GM12874 (cell line): ENCODE measurements at regions not wholly inside any gene's neighbourhood (a gene's known extent, or its start where the extent isn't known, plus 50 kb on each side); places are given as distances from the start of the nearest gene placed in this dataset.

ENCODE experiments used
- TF ChIP-seq, protein P1 (sequence below): IDR thresholded peaks from 2 replicates; pipeline ENCODE4 v1.5.1; 2011; ENCODE audit warnings: low read depth, mild to moderate bottlenecking, control low read depth, low read length, moderate library complexity; ENCODE audit not compliant: insufficient read depth

DNA sequence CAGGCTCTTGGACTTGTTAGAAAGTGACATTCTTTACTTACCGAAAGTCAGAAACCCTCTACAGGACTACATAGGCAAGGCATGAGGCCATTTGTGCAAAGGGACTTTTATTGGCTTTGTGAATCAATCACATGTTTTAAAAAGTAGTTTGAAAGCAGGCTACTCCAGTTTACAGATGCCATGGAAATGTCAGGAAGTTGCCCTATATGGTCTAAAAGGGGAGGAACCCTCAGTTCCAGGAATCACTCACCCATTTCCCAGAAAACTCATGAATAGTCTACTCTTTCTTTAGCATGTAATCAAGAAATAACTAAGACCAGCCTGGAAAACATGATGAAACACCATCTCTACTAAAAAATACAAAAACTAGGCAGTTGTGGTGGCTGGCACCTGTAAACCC lies 51.0 kb upstream of the MKRN3 start:
- TF ChIP-seq, protein P1, sequence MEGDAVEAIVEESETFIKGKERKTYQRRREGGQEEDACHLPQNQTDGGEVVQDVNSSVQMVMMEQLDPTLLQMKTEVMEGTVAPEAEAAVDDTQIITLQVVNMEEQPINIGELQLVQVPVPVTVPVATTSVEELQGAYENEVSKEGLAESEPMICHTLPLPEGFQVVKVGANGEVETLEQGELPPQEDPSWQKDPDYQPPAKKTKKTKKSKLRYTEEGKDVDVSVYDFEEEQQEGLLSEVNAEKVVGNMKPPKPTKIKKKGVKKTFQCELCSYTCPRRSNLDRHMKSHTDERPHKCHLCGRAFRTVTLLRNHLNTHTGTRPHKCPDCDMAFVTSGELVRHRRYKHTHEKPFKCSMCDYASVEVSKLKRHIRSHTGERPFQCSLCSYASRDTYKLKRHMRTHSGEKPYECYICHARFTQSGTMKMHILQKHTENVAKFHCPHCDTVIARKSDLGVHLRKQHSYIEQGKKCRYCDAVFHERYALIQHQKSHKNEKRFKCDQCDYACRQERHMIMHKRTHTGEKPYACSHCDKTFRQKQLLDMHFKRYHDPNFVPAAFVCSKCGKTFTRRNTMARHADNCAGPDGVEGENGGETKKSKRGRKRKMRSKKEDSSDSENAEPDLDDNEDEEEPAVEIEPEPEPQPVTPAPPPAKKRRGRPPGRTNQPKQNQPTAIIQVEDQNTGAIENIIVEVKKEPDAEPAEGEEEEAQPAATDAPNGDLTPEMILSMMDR = no peak

DNA sequence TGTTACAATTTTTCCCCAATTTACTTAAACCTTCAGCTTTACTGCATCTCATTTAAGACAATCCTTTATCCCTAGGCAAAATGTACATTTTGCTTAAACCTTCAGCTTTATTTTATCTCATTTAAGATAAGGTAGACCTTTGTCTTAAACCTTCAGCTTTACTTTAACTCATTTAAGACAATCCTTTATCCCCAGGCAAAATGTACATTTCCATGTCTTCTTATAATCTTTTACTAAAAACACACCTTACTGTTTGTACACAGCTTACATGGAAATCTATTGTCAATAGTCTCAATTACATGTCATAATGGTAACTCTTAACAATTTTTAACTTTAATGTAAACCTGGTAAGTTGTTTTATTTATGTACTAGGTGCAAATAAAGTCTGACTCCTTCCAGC lies 58.7 kb upstream of the MKRN3 start:
- TF ChIP-seq, protein P1 = no peak

DNA sequence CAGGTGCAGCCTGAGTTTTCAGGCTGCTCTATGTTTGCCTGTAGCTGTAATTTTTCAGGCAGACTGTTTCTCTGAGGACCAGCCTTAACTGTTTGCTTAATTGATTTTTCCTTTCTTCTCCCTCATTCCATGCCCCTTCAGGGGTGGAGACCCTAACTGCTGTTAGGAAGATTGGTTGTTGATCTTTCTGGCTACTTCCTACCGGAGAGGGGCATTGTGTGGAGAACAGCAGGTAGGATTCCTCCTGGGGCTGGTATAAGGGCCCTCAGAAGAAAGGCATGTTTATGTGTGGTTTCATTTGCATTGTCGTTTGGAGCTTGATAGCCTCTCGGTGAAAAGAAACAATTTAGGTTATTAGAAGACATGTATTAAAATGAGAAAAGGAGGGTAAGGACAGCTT lies 56.9 kb upstream of the GOLGA6L2 start:
- TF ChIP-seq, protein P1 = no peak

DNA sequence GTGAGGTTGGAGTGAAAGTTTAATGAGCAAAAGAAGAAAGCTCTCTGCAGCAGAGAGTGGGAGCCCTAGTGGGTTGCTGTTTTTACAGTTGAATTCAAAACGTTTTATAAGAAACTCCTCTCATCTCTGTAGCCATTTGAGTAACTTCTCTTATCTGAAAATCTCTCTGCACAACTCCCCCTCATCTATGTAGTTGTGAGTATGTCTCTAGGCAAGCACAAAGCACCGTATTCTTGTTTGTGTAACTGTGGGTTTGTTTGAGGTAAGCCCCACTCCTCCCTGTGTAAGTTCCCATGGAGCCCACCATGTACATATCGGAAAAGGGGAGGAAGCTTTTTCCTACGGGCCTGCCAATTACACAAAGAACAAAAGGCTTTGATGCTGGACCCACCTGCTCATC lies 56.5 kb upstream of the GOLGA6L2 start:
- TF ChIP-seq, protein P1 = no peak

DNA sequence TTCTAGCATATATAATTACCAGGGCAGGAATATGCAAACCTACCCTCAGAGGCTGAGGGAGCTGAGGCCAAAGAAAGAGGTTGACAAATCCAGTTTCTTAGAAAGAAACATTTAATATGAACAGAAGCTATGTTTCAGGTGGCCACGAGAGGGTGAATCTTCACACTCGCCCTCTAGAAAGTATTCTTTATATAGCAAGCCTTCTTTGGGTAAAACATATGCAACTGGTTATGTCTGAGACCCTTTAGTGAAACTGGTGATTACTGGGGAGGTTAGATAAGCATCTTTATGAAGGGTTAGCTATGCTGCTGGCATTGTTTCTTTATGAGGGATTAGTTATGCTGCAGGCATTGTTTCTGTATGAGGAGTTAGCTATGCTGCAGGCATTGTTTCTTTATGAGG lies 50.7 kb upstream of the GOLGA6L2 start:
- TF ChIP-seq, protein P1 = peak; percentile 34; the same call in 1 of the 2 replicates
